Omental fat pad (tissue), 3 donors: ENCODE measurements at regions not wholly inside any gene's neighbourhood (a gene's known extent, or its start where the extent isn't known, plus 50 kb on each side); places are given as distances from the start of the nearest gene placed in this dataset.

Experiments used
- ATAC-seq: fragments of 150-250 bp; one replicate; pipeline ENCODE4 v1.9.1; 2016; ENCODE audit warnings: mild to moderate bottlenecking, moderate library complexity; ENCODE audit not compliant: low FRiP score
- DNase-seq: peaks from one replicate; pipeline ENCODE4 v3.0.0-alpha.2; 2019; ENCODE audit warnings: low spot score
- TF ChIP-seq, protein P1 (sequence below), 3 donors: fragments of 450-650 bp; IDR thresholded peaks; one replicate each; pipeline ENCODE4 v1.5.1; 2016 to 2017; ENCODE audit warnings: antibody characterized with exemption in 3 of 3, mild to moderate bottlenecking in 3 of 3, moderate library complexity in 2 of 3

GRCh38 chr10:91335147-91335546 lies 75.0 kb upstream of the HECTD2 start:
- TF ChIP-seq, protein P1, sequence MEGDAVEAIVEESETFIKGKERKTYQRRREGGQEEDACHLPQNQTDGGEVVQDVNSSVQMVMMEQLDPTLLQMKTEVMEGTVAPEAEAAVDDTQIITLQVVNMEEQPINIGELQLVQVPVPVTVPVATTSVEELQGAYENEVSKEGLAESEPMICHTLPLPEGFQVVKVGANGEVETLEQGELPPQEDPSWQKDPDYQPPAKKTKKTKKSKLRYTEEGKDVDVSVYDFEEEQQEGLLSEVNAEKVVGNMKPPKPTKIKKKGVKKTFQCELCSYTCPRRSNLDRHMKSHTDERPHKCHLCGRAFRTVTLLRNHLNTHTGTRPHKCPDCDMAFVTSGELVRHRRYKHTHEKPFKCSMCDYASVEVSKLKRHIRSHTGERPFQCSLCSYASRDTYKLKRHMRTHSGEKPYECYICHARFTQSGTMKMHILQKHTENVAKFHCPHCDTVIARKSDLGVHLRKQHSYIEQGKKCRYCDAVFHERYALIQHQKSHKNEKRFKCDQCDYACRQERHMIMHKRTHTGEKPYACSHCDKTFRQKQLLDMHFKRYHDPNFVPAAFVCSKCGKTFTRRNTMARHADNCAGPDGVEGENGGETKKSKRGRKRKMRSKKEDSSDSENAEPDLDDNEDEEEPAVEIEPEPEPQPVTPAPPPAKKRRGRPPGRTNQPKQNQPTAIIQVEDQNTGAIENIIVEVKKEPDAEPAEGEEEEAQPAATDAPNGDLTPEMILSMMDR (IDR thresholded peaks at IDR 0.05) = no peak
- ATAC-seq (no peak), DNase-seq (no peak)

DNA sequence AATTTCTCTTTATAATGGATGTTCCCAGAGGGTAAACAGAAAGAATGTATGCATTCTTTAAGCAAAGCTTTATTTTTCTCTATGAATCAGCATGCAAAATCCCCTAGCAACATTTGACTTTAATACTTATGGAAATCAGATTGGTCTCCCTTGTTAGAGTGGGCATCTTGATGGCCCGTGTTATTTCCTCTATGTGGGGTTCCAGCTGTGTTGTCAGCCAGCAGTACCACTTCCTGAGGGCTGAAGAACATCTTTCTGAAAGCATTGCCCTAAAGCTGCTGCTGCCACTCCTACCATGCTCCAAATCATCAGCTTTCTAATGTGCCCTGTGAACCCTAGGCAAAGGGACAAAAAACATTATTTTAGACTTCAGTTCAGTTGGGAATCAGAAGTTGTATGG lies 70.4 kb upstream of the HECTD2 start:
- ATAC-seq = no peak
- TF ChIP-seq, protein P1 (IDR thresholded peaks at IDR 0.05) = no peak
- no peak for DNase-seq

GRCh38 chr10:91340613-91341362 lies 69.4 kb upstream of the HECTD2 start:
- TF ChIP-seq, protein P1 (IDR thresholded peaks at IDR 0.05) = no peak
- ATAC-seq = peak; percentile 48

DNA sequence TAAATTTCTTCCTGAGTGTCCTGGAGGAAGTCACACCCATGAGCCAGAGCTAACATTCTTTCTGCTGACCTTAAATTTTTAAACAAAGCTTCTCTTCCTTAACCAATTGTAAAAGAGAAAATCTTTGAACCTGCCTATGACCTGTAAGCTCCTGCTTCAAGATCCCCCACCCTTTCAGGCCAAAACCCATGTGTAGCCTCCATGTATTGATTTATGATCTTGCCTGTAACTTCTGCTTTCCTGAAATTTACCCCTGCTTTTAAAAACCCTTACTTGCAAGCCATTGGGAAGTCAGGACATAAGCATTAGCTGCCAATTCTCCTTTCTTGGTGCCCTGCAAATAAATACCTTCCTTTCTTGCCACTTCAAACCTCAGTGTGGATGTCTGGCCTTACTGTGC lies 68.5 kb upstream of the HECTD2 start:
- no peak for ATAC-seq
- TF ChIP-seq, protein P1 (IDR thresholded peaks at IDR 0.05) = no peak
- DNase-seq = no peak

More at GRCh38 chr10:91340613-91341362, 69.4 kb upstream of the HECTD2 start:
- no peak for DNase-seq

GRCh38 chr10:91343010-91343409 lies 67.1 kb upstream of the HECTD2 start:
- no peak for ATAC-seq
- TF ChIP-seq, protein P1 (IDR thresholded peaks at IDR 0.05) = no peak
- no peak for DNase-seq

DNA sequence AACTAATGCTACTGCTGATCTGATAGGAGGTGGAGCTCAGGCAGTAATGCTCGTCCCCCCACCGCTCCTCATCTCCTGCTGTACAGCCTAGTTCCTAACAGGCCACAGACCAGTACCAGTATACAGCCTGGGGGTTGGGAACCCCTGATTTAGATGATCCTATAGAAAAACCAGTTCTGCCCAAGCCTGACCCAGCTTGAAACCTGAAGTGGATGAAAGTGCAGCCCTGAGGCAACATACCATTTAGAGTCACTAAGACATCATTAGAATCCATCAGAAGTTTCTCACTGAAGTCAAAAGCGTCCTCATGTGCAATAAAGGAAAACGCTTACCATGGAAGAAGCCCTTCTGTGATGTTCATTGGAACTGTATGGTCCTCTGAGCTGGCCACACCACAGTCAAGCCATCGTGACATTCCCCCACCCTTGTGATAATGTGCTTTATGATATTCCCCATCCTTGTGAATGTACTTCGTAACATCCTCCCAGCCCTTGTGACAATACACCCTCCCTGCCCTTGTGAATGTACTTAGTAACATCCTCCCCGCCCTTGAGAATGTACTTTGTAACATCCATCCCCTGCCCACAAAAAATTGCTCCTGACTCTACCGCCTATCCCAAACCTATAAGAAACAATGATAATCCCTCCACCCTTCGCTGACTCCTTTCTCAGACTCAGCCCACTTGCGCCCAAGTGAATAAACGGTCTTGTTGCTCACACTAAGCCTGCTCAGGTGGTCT lies 65.9 kb upstream of the HECTD2 start:
- TF ChIP-seq, protein P1 (IDR thresholded peaks at IDR 0.05) = no peak
- no peak for ATAC-seq
- DNase-seq = no peak
